Tibial nerve (tissue), 4 donors: ENCODE measurements at regions not wholly inside any gene's neighbourhood (a gene's known extent, or its start where the extent isn't known, plus 50 kb on each side); places are given as distances from the start of the nearest gene placed in this dataset.
"Not testable (repeated sequence)": the region's sequence is repeated elsewhere in the genome, so short reads cannot be mapped to it uniquely, and the experiment has no call there.

Experiments used
- EP300 ChIP-seq, 2 donors: sonication (generic); formaldehyde crosslinking; IDR thresholded peaks; one replicate each; pipeline ENCODE4 v1.6.1; 2017; ENCODE audit warnings: antibody characterized with exemption in 2 of 2, mild to moderate bottlenecking in 1 of 2
- POLR2A ChIP-seq, 2 donors: fragments of 450-650 bp; IDR thresholded peaks; one replicate each; pipeline ENCODE4 v1.6.1; 2017; ENCODE audit warnings: antibody characterized with exemption in 2 of 2, mild to moderate bottlenecking in 2 of 2, moderate library complexity in 2 of 2
- TF ChIP-seq, protein P1 (sequence below), 5 experiments: fragments of 200-600 bp in 3 of 5; fragments of 450-650 bp in 2 of 5; sonication (generic) in 3 of 5; IDR thresholded peaks; one replicate each; pipeline ENCODE4 v1.5.1; 2016 to 2019; ENCODE audit warnings: antibody characterized with exemption in 5 of 5, mild to moderate bottlenecking in 3 of 5, moderate library complexity in 2 of 5

DNA sequence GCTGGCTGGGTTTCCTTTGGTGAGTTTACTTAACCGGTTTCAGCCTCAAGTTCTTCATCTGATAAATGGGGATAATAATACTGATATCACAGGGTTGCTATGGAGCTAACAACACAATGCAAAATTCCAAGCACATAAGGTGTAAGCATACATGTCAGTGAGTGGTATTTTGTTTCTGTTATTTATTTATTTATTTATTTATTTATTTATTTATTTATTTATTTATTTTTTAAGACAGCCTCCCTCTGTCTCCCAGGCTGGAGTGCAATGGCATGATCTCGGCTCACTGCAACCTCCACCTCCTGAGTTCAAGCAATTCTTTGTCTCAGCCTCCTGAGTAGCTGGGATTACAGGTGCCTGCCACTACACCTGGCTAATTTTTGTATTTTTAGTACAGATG is 1287.4 kb upstream of the TMEM132C start:
- TF ChIP-seq, protein P1, sequence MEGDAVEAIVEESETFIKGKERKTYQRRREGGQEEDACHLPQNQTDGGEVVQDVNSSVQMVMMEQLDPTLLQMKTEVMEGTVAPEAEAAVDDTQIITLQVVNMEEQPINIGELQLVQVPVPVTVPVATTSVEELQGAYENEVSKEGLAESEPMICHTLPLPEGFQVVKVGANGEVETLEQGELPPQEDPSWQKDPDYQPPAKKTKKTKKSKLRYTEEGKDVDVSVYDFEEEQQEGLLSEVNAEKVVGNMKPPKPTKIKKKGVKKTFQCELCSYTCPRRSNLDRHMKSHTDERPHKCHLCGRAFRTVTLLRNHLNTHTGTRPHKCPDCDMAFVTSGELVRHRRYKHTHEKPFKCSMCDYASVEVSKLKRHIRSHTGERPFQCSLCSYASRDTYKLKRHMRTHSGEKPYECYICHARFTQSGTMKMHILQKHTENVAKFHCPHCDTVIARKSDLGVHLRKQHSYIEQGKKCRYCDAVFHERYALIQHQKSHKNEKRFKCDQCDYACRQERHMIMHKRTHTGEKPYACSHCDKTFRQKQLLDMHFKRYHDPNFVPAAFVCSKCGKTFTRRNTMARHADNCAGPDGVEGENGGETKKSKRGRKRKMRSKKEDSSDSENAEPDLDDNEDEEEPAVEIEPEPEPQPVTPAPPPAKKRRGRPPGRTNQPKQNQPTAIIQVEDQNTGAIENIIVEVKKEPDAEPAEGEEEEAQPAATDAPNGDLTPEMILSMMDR (IDR thresholded peaks at IDR 0.05) = not testable (repeated sequence)
- TF ChIP-seq POLR2A, EP300 (IDR thresholded peaks at IDR 0.05): not testable (repeated sequence)
